HCT116 (cell line): ENCODE measurements at regions not wholly inside any gene's neighbourhood (a gene's known extent, or its start where the extent isn't known, plus 50 kb on each side); places are given as distances from the start of the nearest gene placed in this dataset.

Experiments
- ATAC-seq: fragments of 200-7000 bp; cut with Tn5 transposase; 2 replicates; pipeline ENCODE4 v1.9.1; 2020; ENCODE audit warnings: mild to moderate bottlenecking, moderate library complexity
- BruUV-seq: library from RNA; stranded (reverse); fragments of 400-500 nt; replicated peaks from 2 replicates; lab custom pipeline; 2021; lab: Mats Ljungman, UMichigan
- CTCF ChIA-PET: fragments of 300-600 bp; sonication (Branson Sonifier 250); formaldehyde crosslinking; loops from one replicate; lab custom pipeline; 2021; ENCODE audit warnings: antibody characterized with exemption; lab: Charles Lee
- POLR2A ChIA-PET: fragments of 300-600, 350-600 bp; sonication (Branson Sonifier 250); formaldehyde crosslinking; loops from one replicate; lab custom pipeline; 2021; ENCODE audit warnings: antibody characterized with exemption; lab: Charles Lee
- RAD21 ChIA-PET, 2 experiments: fragments of 300-600 bp; sonication (Branson Sonifier 250); formaldehyde crosslinking; loops; one replicate each; lab custom pipeline; 2023; ENCODE audit warnings: low total read pairs in 2 of 2; ENCODE audit not compliant: uncharacterized antibody in 2 of 2, unreplicated experiment in 2 of 2, low non-redundant PET in 1 of 2; lab: Charles Lee
- DNase-seq: peaks from one replicate; pipeline ENCODE4 v3.0.0-alpha.2; 2010; ENCODE audit warnings: low read depth, low spot score
- H2AFZ ChIP-seq: fragments of 200-600 bp; shearing (Covaris generic), sonication (generic); 2 replicates; pipeline ENCODE4 v1.6.1; 2017; ENCODE audit warnings: low read depth, mixed run types, mixed read lengths, antibody characterized with exemption, low read length; ENCODE audit not compliant: poor library complexity, severe bottlenecking
- H3K27ac ChIP-seq: 2 replicates; pipeline ENCODE4 v1.5.1; 2012; ENCODE audit warnings: low read depth, low read length
- H3K27me3 ChIP-seq: fragments of 200-600 bp; sonication (generic); 2 replicates; pipeline ENCODE4 v1.6.1; 2016; ENCODE audit warnings: mixed run types, low read length, mixed read lengths; ENCODE audit not compliant: insufficient read depth
- H3K36me3 ChIP-seq, 2 experiments: fragments of 200-500 bp in 1 of 2; fragments of 200-600 bp in 1 of 2; sonication (Bioruptor generic) in 1 of 2; sonication (generic) in 1 of 2; 2 replicates each; pipeline versions ENCODE4 v1.5.1 to v1.6.1; 2014 to 2016; ENCODE audit warnings: low read length in 2 of 2, inconsistent platforms in 1 of 2, mixed read lengths in 1 of 2, mixed run types in 1 of 2; ENCODE audit not compliant: insufficient read depth in 2 of 2, control insufficient read depth in 1 of 2
- H3K4me1 ChIP-seq, 2 experiments: fragments of 200-600 bp in 1 of 2; sonication (generic) in 1 of 2; 2 replicates each; pipeline versions ENCODE4 v1.5.1 to v1.6.1; 2012 to 2017; ENCODE audit warnings: low read length in 2 of 2, inconsistent platforms in 1 of 2, mild to moderate bottlenecking in 1 of 2, mixed read lengths in 1 of 2, mixed run types in 1 of 2, moderate library complexity in 1 of 2; ENCODE audit not compliant: insufficient read depth in 2 of 2, control insufficient read depth in 1 of 2
- H3K4me2 ChIP-seq: fragments of 200-600 bp; sonication (generic); 2 replicates; pipeline ENCODE4 v1.6.1; 2017; ENCODE audit warnings: mixed run types, low read length, mixed read lengths
- H3K4me3 ChIP-seq, 2 experiments: fragments of 200-600 bp in 1 of 2; sonication (generic) in 1 of 2; replicated peaks in 1 of 2; 2 replicates each; pipeline ENCODE4 v1.5.1; 2011 to 2016; ENCODE audit warnings: low read length in 2 of 2, control low read depth in 1 of 2, low read depth in 1 of 2, mild to moderate bottlenecking in 1 of 2, mixed read lengths in 1 of 2, mixed run types in 1 of 2
- H3K79me2 ChIP-seq: fragments of 200-600 bp; sonication (generic); 2 replicates; pipeline ENCODE4 v1.6.1; 2017; ENCODE audit warnings: mild to moderate bottlenecking, mixed run types, low read length, moderate library complexity, mixed read lengths; ENCODE audit not compliant: insufficient read depth
- H3K9ac ChIP-seq: fragments of 200-600 bp; sonication (generic); 2 replicates; pipeline ENCODE4 v1.6.1; 2016; ENCODE audit warnings: low read length, mixed read lengths
- H3K9me2 ChIP-seq: fragments of 200-600 bp; sonication (generic), shearing (Covaris generic); 2 replicates; pipeline ENCODE4 v1.6.1; 2017; ENCODE audit warnings: mixed run types, mild to moderate bottlenecking, moderate library complexity; ENCODE audit not compliant: insufficient read depth
- H3K9me3 ChIP-seq, 2 experiments: fragments of 200-500 bp in 1 of 2; fragments of 200-600 bp in 1 of 2; sonication (Bioruptor generic) in 1 of 2; sonication (generic) in 1 of 2; 2 replicates each; pipeline ENCODE4 v1.6.1; 2014 to 2017; ENCODE audit warnings: low read length in 2 of 2, mixed read lengths in 2 of 2, inconsistent platforms in 1 of 2, low read depth in 1 of 2, mild to moderate bottlenecking in 1 of 2, mixed run types in 1 of 2, moderate library complexity in 1 of 2; ENCODE audit not compliant: control insufficient read depth in 1 of 2, insufficient read depth in 1 of 2
- H4K20me1 ChIP-seq: fragments of 200-600 bp; sonication (generic), shearing (Covaris generic); 2 replicates; pipeline ENCODE4 v1.6.1; 2017; ENCODE audit warnings: mixed run types, mild to moderate bottlenecking, moderate library complexity; ENCODE audit not compliant: insufficient read depth
- ATF3 ChIP-seq: IDR thresholded peaks from 2 replicates; pipeline ENCODE4 v1.6.1; 2012
- CBX3 ChIP-seq: IDR thresholded peaks from 2 replicates; pipeline ENCODE4 v1.6.1; 2012; ENCODE audit warnings: low read depth
- CEBPB ChIP-seq: IDR thresholded peaks from 2 replicates; pipeline ENCODE4 v1.6.1; 2012; ENCODE audit warnings: low read depth
- EGR1 ChIP-seq: IDR thresholded peaks from 2 replicates; pipeline ENCODE4 v1.6.1; 2012; ENCODE audit warnings: low read depth
- ELF1 ChIP-seq: IDR thresholded peaks from 2 replicates; pipeline ENCODE4 v1.6.1; 2012; ENCODE audit warnings: low read depth, borderline replicate concordance
- EZH2 ChIP-seq: fragments of 200-600 bp; sonication (generic); IDR thresholded peaks from 2 replicates; pipeline ENCODE4 v1.6.1; 2017; ENCODE audit warnings: antibody characterized with exemption, mixed run types
- EZH2phosphoT487 ChIP-seq: fragments of 200-600 bp; IDR thresholded peaks from 2 replicates; pipeline ENCODE4 v1.6.1; 2018; ENCODE audit warnings: antibody characterized with exemption, borderline replicate concordance
- FOSL1 ChIP-seq: IDR thresholded peaks from 2 replicates; pipeline ENCODE4 v1.6.1; 2012; ENCODE audit warnings: low read depth
- JUND ChIP-seq: IDR thresholded peaks from 2 replicates; pipeline ENCODE4 v1.6.1; 2012
- MAX ChIP-seq: IDR thresholded peaks from 2 replicates; pipeline ENCODE4 v1.6.1; 2012
- POLR2A ChIP-seq: IDR thresholded peaks from 2 replicates; pipeline ENCODE4 v1.7.0; 2011; ENCODE audit warnings: borderline replicate concordance; ENCODE audit not compliant: insufficient read depth, insufficient read length; ENCODE audit errors: extremely low read depth
- POLR2AphosphoS5 ChIP-seq: IDR thresholded peaks from 2 replicates; pipeline ENCODE4 v1.6.1; 2011; ENCODE audit warnings: mild to moderate bottlenecking, low read depth, low read length, moderate library complexity
- SIN3A ChIP-seq: IDR thresholded peaks from 2 replicates; pipeline ENCODE4 v1.6.1; 2012; ENCODE audit warnings: low read depth
- SP1 ChIP-seq: IDR thresholded peaks from 2 replicates; pipeline ENCODE4 v1.6.1; 2012; ENCODE audit warnings: low read depth
- SRF ChIP-seq: IDR thresholded peaks from 2 replicates; pipeline ENCODE4 v1.6.1; 2012; ENCODE audit warnings: low read depth
- TCF7L2 ChIP-seq: IDR thresholded peaks from 2 replicates; pipeline ENCODE4 v1.7.0; 2011; ENCODE audit warnings: borderline replicate concordance, inconsistent platforms; ENCODE audit not compliant: insufficient read depth, insufficient read length; ENCODE audit errors: extremely low read depth
- YY1 ChIP-seq: IDR thresholded peaks from 2 replicates; pipeline ENCODE4 v1.6.1; 2011; ENCODE audit warnings: low read length, low read depth, moderate library complexity, mild to moderate bottlenecking; ENCODE audit not compliant: insufficient replicate concordance; ENCODE audit errors: extremely low read depth
- ZBTB33 ChIP-seq: IDR thresholded peaks from 2 replicates; pipeline ENCODE4 v1.6.1; 2011; ENCODE audit warnings: mild to moderate bottlenecking, low read length, moderate library complexity; ENCODE audit not compliant: insufficient replicate concordance; ENCODE audit errors: extremely low read depth
- ZNF274 ChIP-seq: fragments of 200-500 bp; sonication (Bioruptor generic); IDR thresholded peaks from 2 replicates; pipeline ENCODE4 v1.6.1; 2014; ENCODE audit warnings: mild to moderate bottlenecking, low read depth, low read length, inconsistent platforms
- intact Hi-C: fragments of 100-400 bp; cut with micrococcal nuclease; formaldehyde crosslinking; loops from 2 replicates; pipeline ENCODE4 v1.10.0; 2022

GRCh38 chr5:29016067-29016466 lies 1977.7 kb upstream of the CDH9 start:
- Histone ChIP-seq H3K4me3 (no peak overlapping the region), H3K9me3 (peaks cover 0 to 27% of the 10 kb centered on the region in 2 experiments; a peak in 3 of 4 replicates), H3K27ac (no peak overlapping the region), H3K4me1 (no peaks in the 10 kb centered on the region), H3K4me2 (no peak overlapping the region), H2AFZ (no peak overlapping the region), H3K36me3 (no peaks in the 10 kb centered on the region), H3K9ac (no peak overlapping the region), H3K27me3 (no peaks in the 10 kb centered on the region), H3K9me2 (no peaks in the 10 kb centered on the region), H4K20me1 (no peaks in the 10 kb centered on the region), H3K79me2 (no peaks in the 10 kb centered on the region)
- ATAC-seq, result no peak
- CTCF ChIA-PET, result no interaction called here
- RAD21 ChIA-PET, result no interaction called here
- TF ChIP-seq SIN3A (no peak), ZNF274 (no peak), EZH2 (no peak), SRF (no peak), ELF1 (no peak), CEBPB (no peak), EZH2phosphoT487 (no peak), POLR2A (no peak), CBX3 (no peak), EGR1 (no peak), JUND (no peak), MAX (no peak), SP1 (no peak)
- BruUV-seq, result no TSS peak
- POLR2A ChIA-PET, result no interaction called here
- intact Hi-C loops, result no loop called here
- DNase-seq, result no peak

- ChIA-PET CTCF (no interaction called here), POLR2A (no interaction called here), RAD21 (no interaction called here)
- TF ChIP-seq SP1 (no peak), EGR1 (no peak), CBX3 (no peak), SRF (no peak), ATF3 (no peak), EZH2 (no peak), POLR2AphosphoS5 (no peak), FOSL1 (no peak), TCF7L2 (no peak), YY1 (no peak), CEBPB (no peak), ZBTB33 (no peak)
Measured at GRCh38 chr5:29015523-29015922, 1977.1 kb upstream of the CDH9 start.

More at GRCh38 chr5:29015523-29015922, 1977.1 kb upstream of the CDH9 start:
- H3K4me1 ChIP-seq, result no peaks in the 10 kb centered on the region
- H2AFZ ChIP-seq, result no peak overlapping the region
- no TSS peak for BruUV-seq
- H3K9ac ChIP-seq, result no peak overlapping the region
- H3K4me3 ChIP-seq, result no peak overlapping the region
- peaks cover 0 to 22% of the 10 kb centered on the region in 2 experiments; a peak in 3 of 4 replicates for H3K9me3 ChIP-seq
- no peaks in the 10 kb centered on the region for H3K79me2 ChIP-seq
- intact Hi-C loops, result no loop called here
- ATAC-seq, result no peak
- no peaks in the 10 kb centered on the region for H3K36me3 ChIP-seq
- no peak overlapping the region for H3K4me2 ChIP-seq
- H4K20me1 ChIP-seq, result no peaks in the 10 kb centered on the region
- no peak overlapping the region for H3K27ac ChIP-seq
- H3K27me3 ChIP-seq, result no peaks in the 10 kb centered on the region
- no peaks in the 10 kb centered on the region for H3K9me2 ChIP-seq
- no peak for DNase-seq
